HepG2 (cell line): ENCODE measurements at regions not wholly inside any gene's neighbourhood (a gene's known extent, or its start where the extent isn't known, plus 50 kb on each side); places are given as distances from the start of the nearest gene placed in this dataset.
"Not testable (repeated sequence)": the region's sequence is repeated elsewhere in the genome, so short reads cannot be mapped to it uniquely, and the experiment has no call there.

ENCODE experiments used
- ATAC-seq: fragments of 200-7000 bp; cut with Tn5 transposase; 3 replicates; pipeline ENCODE4 v1.9.1; 2020; ENCODE audit warnings: mild to moderate bottlenecking, moderate library complexity
- BruUV-seq: library from RNA; stranded (reverse); fragments of 400-500 nt; replicated peaks from 2 replicates; lab custom pipeline; 2021; lab: Mats Ljungman, UMichigan
- CTCF ChIA-PET: fragments of 300-600 bp; formaldehyde crosslinking; extraction: SDS; loops from one replicate; lab custom pipeline; 2021; ENCODE audit warnings: low total read pairs, inconsistent platforms, low intra/inter-chr PET ratio; lab: Yijun Ruan, JAX
- POLR2A ChIA-PET: fragments of 350-600 bp; sonication (Branson Sonifier 250); formaldehyde crosslinking; loops from one replicate; lab custom pipeline; 2020; ENCODE audit warnings: antibody characterized with exemption, inconsistent platforms; lab: Yijun Ruan, JAX
- DNase-seq: peaks from one replicate; pipeline ENCODE4 v3.0.0-alpha.2; 2015; ENCODE audit warnings: low spot score
- FAIRE-seq: peaks from 3 replicates; lab custom pipeline; 2011; peaks lifted over from hg19 to GRCh38; lab: Jason Lieb, UNC
- H2AFZ ChIP-seq: one replicate; pipeline ENCODE4 v1.6.1; 2011; ENCODE audit warnings: low read length, inconsistent platforms
- H3K27ac ChIP-seq: fragments of 300-600 bp; 3 replicates; pipeline ENCODE4 v1.8.0; 2011; ENCODE audit warnings: mixed run types, mild to moderate bottlenecking, mixed read lengths, low read length, inconsistent platforms; ENCODE audit not compliant: insufficient read depth; ENCODE audit errors: extremely low read length
- H3K27me3 ChIP-seq, 2 experiments: fragments of 200-600 bp in 1 of 2; 2 replicates in 1 of 2; 3 replicates in 1 of 2; pipeline versions ENCODE4 v1.6.0 to v1.8.0; 2011; ENCODE audit warnings: low read length in 2 of 2, mild to moderate bottlenecking in 2 of 2, moderate library complexity in 2 of 2, inconsistent platforms in 1 of 2; ENCODE audit not compliant: insufficient read depth in 2 of 2, control insufficient read depth in 1 of 2
- H3K36me3 ChIP-seq, 2 experiments: fragments of 200-600 bp in 1 of 2; replicated peaks in 1 of 2; 2 replicates in 1 of 2; 3 replicates in 1 of 2; pipeline versions ENCODE4 v1.5.1 to v1.8.0; 2011; ENCODE audit warnings: low read length in 2 of 2, inconsistent platforms in 1 of 2; ENCODE audit not compliant: insufficient read depth in 2 of 2, control insufficient read depth in 1 of 2
- H3K4me1 ChIP-seq: 2 replicates; pipeline ENCODE4 v1.5.1; 2012; ENCODE audit warnings: low read length, inconsistent platforms; ENCODE audit not compliant: insufficient read depth
- H3K4me2 ChIP-seq: 2 replicates; pipeline ENCODE4 v1.6.0; 2011; ENCODE audit warnings: low read depth, low read length, inconsistent platforms
- H3K4me3 ChIP-seq, 3 experiments: fragments of 200-600 bp in 1 of 3; sonication (generic), shearing (Covaris generic) in 1 of 3; replicated peaks in 1 of 3; 2 replicates each; pipeline ENCODE4 v1.5.1; 2011 to 2016; ENCODE audit warnings: low read length in 3 of 3, inconsistent platforms in 2 of 3, low read depth in 2 of 3, mild to moderate bottlenecking in 2 of 3, control low read depth in 1 of 3, mixed read lengths in 1 of 3; ENCODE audit not compliant: insufficient read depth in 1 of 3
- H3K79me2 ChIP-seq: one replicate; pipeline ENCODE4 v1.6.1; 2011; ENCODE audit warnings: low read length, inconsistent platforms; ENCODE audit not compliant: insufficient read depth
- H3K9ac ChIP-seq: 2 replicates; pipeline ENCODE4 v1.6.0; 2011; ENCODE audit warnings: mild to moderate bottlenecking, low read depth, low read length, inconsistent platforms; ENCODE audit not compliant: insufficient read depth
- H3K9me3 ChIP-seq: 2 replicates; pipeline ENCODE4 v1.5.1; 2012; ENCODE audit warnings: mild to moderate bottlenecking, low read length
- H4K20me1 ChIP-seq: 2 replicates; pipeline ENCODE4 v1.6.0; 2011; ENCODE audit warnings: inconsistent platforms, mild to moderate bottlenecking, low read length, moderate library complexity; ENCODE audit not compliant: insufficient read depth
- ARHGAP35 ChIP-seq: sonication (generic); formaldehyde crosslinking; IDR thresholded peaks from 2 replicates; pipeline ENCODE4 v1.9.0; 2022; ENCODE audit warnings: mild to moderate bottlenecking, inconsistent platforms, moderate library complexity, missing genetic modification reagents, borderline replicate concordance
- NONO ChIP-seq, 2 experiments: fragments of 450-650 bp in 1 of 2; sonication (generic) in 1 of 2; formaldehyde crosslinking in 1 of 2; IDR thresholded peaks in 1 of 2; conservative IDR thresholded peaks in 1 of 2; 2 replicates each; pipeline versions ENCODE4 v1.6.1 to v1.8.0; 2017 to 2022; ENCODE audit warnings: mild to moderate bottlenecking in 1 of 2, missing genetic modification reagents in 1 of 2, moderate library complexity in 1 of 2
- NR2F1 ChIP-seq, 2 experiments: fragments of 450-650 bp in 1 of 2; formaldehyde crosslinking in 1 of 2; IDR thresholded peaks; 2 replicates each; pipeline versions ENCODE4 v1.5.0 to v1.6.1; 2016 to 2020; ENCODE audit warnings: mild to moderate bottlenecking in 1 of 2, missing compliant biosample characterization in 1 of 2, missing genetic modification reagents in 1 of 2, moderate library complexity in 1 of 2
- SP2 ChIP-seq: sonication (generic); formaldehyde crosslinking; IDR thresholded peaks from 2 replicates; pipeline ENCODE4 v1.5.1; 2020; ENCODE audit warnings: mild to moderate bottlenecking, missing genetic modification reagents
- ZNF598 ChIP-seq: sonication (generic); formaldehyde crosslinking; IDR thresholded peaks from 2 replicates; pipeline ENCODE4 v1.5.1; 2020; ENCODE audit warnings: mild to moderate bottlenecking, missing genetic modification reagents, borderline replicate concordance
- WGBS: methylation state at CpG from one replicate; pipeline ENCODE4 v1.1.6; 2017; ENCODE audit warnings: low lambda C conversion rate; 5-methylcytosine and 5-hydroxymethylcytosine counted together
- in situ Hi-C: cut with HindIII; loops from 2 replicates; pipeline ENCODE4 v1.10.0; 2017; ENCODE audit warnings: low pct_unique_long_range_greater_than_20kb; ENCODE audit not compliant: extremely low pct_ligation_motif_present
- intact Hi-C: fragments of 100-400 bp; cut with micrococcal nuclease; formaldehyde crosslinking; loops from one replicate; pipeline ENCODE4 v1.10.0; 2022; ENCODE audit not compliant: unreplicated experiment
- TF ChIP-seq, protein P1 (sequence below): sonication (generic); formaldehyde crosslinking; IDR thresholded peaks from 2 replicates; pipeline ENCODE4 v1.8.1; 2023; ENCODE audit warnings: mild to moderate bottlenecking, inconsistent platforms, moderate library complexity, missing genetic modification reagents, borderline replicate concordance

DNA sequence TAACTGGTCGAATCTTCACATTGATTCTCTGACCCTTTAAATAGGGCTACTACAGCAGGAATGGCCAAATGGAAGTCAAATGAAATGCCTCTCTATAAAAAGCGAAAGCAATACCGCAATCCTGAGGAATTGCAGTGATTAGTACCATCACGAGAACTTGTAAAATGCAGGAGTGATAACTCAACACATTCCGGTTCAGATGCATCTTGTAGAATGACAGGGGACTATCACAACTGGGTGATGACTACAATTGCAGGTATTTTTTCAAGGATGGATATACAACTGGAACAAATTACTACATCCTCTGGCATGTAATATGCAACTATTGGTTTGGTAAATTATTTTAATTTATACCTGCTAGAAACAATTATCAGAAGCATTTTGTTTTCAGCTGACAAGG is 140.4 kb downstream of the PCDH20 start (continued):
- TF ChIP-seq, protein P1, sequence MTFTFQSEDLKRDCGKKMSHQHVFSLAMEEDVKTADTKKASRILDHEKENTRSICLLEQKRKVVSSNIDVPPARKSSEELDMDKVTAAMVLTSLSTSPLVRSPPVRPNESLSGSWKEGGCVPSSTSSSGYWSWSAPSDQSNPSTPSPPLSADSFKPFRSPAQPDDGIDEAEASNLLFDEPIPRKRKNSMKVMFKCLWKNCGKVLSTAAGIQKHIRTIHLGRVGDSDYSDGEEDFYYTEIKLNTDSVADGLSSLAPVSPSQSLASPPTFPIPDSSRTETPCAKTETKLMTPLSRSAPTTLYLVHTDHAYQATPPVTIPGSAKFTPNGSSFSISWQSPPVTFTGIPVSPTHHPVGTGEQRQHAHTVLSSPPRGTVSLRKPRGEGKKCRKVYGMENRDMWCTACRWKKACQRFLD (CRISPR knock-in tag) = no peak
- no peak for TF ChIP-seq NR2F1 (CRISPR knock-in tag; IDR thresholded peaks at IDR 0.05)
- no peak for TF ChIP-seq ZNF598 (CRISPR knock-in tag)
- no peak for TF ChIP-seq NONO (IDR thresholded peaks at IDR 0.05)
- no peak for TF ChIP-seq NONO (CRISPR knock-in tag; conservative IDR thresholded peaks at IDR 0.05)
- TF ChIP-seq SP2 (CRISPR knock-in tag) = no peak
- TF ChIP-seq ARHGAP35 (CRISPR knock-in tag) = no peak

DNA sequence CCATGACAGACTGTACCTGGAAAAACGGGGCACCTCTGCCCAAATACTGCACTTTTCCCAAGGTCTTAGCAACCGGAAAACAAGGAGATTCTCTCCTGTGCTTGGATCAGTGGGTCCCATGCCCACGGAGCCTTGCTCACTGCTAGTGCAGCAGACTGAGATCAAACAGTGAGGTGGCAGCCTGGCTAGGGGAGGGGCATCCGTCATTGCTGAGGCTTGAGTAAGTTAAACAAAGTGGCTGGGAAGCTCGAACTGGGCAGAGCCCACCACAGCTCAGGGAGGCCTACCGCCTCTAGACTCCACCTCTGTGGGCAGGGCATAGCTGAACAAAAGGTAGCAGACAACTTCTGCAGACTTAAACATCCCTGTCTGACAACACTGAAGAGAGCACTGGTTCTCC is 148.8 kb downstream of the PCDH20 start:
- ATAC-seq, intact Hi-C loops, DNase-seq, FAIRE-seq, H3K27me3 ChIP-seq, BruUV-seq, H3K36me3 ChIP-seq, H3K9me3 ChIP-seq, H3K4me3 ChIP-seq, H3K4me2 ChIP-seq, H3K27ac ChIP-seq, H2AFZ ChIP-seq, H4K20me1 ChIP-seq, POLR2A ChIA-PET, H3K4me1 ChIP-seq, H3K79me2 ChIP-seq, H3K9ac ChIP-seq, CTCF ChIA-PET, in situ Hi-C loops: not testable (repeated sequence)
- WGBS = 6% methylated on average over 2 of the region's 6 CpGs
